GM12873 (cell line): ENCODE measurements at regions not wholly inside any gene's neighbourhood (a gene's known extent, or its start where the extent isn't known, plus 50 kb on each side); places are given as distances from the start of the nearest gene placed in this dataset.

ENCODE experiments used
- CTCF ChIP-seq: IDR thresholded peaks from 2 replicates; pipeline ENCODE4 v1.5.1; 2012; ENCODE audit warnings: low read depth, mild to moderate bottlenecking, moderate library complexity, low read length, control low read depth; ENCODE audit not compliant: insufficient read depth; ENCODE audit errors: missing control alignments

GRCh38 chr12:41907550-41907949 lies 237.1 kb downstream of the GXYLT1 start:
- no peak for TF ChIP-seq CTCF

GRCh38 chr12:41907021-41907420 lies 237.7 kb downstream of the GXYLT1 start:
- TF ChIP-seq CTCF, result no peak

- TF ChIP-seq CTCF, result no peak
Observed at GRCh38 chr12:41905759-41906297, 238.8 kb downstream of the GXYLT1 start.

GRCh38 chr12:41905073-41905758 lies 239.5 kb downstream of the GXYLT1 start:
- TF ChIP-seq CTCF, result no peak

GRCh38 chr12:41904041-41904440 lies 240.6 kb downstream of the GXYLT1 start:
- no peak for TF ChIP-seq CTCF

- no peak for TF ChIP-seq CTCF
Observed at GRCh38 chr12:41903014-41903708, 241.5 kb downstream of the GXYLT1 start.

- no peak for TF ChIP-seq CTCF
Observed at GRCh38 chr12:41899577-41899976, 245.1 kb downstream of the GXYLT1 start.
